Sigmoid colon (tissue), 6 donors: ENCODE measurements at regions not wholly inside any gene's neighbourhood (a gene's known extent, or its start where the extent isn't known, plus 50 kb on each side); places are given as distances from the start of the nearest gene placed in this dataset.

ENCODE experiments used
- DNase-seq: peaks from one replicate; pipeline ENCODE4 v3.0.0-alpha.2; 2019
- H3K27ac ChIP-seq, 4 donors: fragments of 200-600 bp; sonication (generic); one replicate each; pipeline ENCODE4 v1.5.1; 2016 to 2019; ENCODE audit warnings: mild to moderate bottlenecking in 1 of 4
- H3K27me3 ChIP-seq, 3 donors: fragments of 200-600 bp; sonication (generic); one replicate each; pipeline ENCODE4 v1.5.1; 2019; ENCODE audit warnings: mild to moderate bottlenecking in 1 of 3
- H3K36me3 ChIP-seq, 4 donors: fragments of 200-600 bp; sonication (generic); one replicate each; pipeline ENCODE4 v1.5.1; 2016 to 2019
- H3K4me1 ChIP-seq, 4 donors: fragments of 200-600 bp; sonication (generic); one replicate each; pipeline ENCODE4 v1.5.1; 2017 to 2019
- H3K4me3 ChIP-seq, 4 donors: fragments of 200-600 bp; sonication (generic); one replicate each; pipeline ENCODE4 v1.5.1; 2017 to 2019; ENCODE audit warnings: mild to moderate bottlenecking in 2 of 4, moderate library complexity in 1 of 4
- H3K9me3 ChIP-seq, 4 donors: fragments of 200-600 bp in 3 of 4; sonication (generic) in 3 of 4; one replicate each; pipeline versions ENCODE4 v1.5.1 to v1.6.1; 2013 to 2019
- EP300 ChIP-seq, 4 donors: sonication (generic); formaldehyde crosslinking; IDR thresholded peaks; one replicate each; pipeline ENCODE4 v1.6.1; 2017; ENCODE audit warnings: antibody characterized with exemption in 4 of 4
- POLR2A ChIP-seq, 2 donors: fragments of 450-650 bp; IDR thresholded peaks; one replicate each; pipeline ENCODE4 v1.6.1; 2016; ENCODE audit warnings: antibody characterized with exemption in 2 of 2, mild to moderate bottlenecking in 2 of 2, moderate library complexity in 2 of 2
- POLR2AphosphoS5 ChIP-seq, 4 donors: sonication (generic); formaldehyde crosslinking; IDR thresholded peaks; one replicate each; pipeline ENCODE4 v1.6.1; 2017; ENCODE audit warnings: antibody characterized with exemption in 4 of 4
- WGBS, 2 donors: extraction: QIAGEN DNeasy Blood & Tissue Kit; methylation state at CpG; one replicate each; pipeline ENCODE4 v1.1.7; 2013; 5-methylcytosine and 5-hydroxymethylcytosine counted together
- intact Hi-C: fragments of 100-400 bp; cut with DNase I; formaldehyde crosslinking; loops from one replicate; pipeline ENCODE4 v1.15.1; 2023
- TF ChIP-seq, protein P1 (sequence below), 4 experiments: fragments of 450-650 bp in 3 of 4; fragments of 200-600 bp in 1 of 4; IDR thresholded peaks; one replicate each; pipeline ENCODE4 v1.5.1; 2016 to 2019; ENCODE audit warnings: antibody characterized with exemption in 4 of 4, mild to moderate bottlenecking in 3 of 4, moderate library complexity in 2 of 4
- donor health status: healthy with polysubstance abuse.
- donor health status: healthy.

DNA sequence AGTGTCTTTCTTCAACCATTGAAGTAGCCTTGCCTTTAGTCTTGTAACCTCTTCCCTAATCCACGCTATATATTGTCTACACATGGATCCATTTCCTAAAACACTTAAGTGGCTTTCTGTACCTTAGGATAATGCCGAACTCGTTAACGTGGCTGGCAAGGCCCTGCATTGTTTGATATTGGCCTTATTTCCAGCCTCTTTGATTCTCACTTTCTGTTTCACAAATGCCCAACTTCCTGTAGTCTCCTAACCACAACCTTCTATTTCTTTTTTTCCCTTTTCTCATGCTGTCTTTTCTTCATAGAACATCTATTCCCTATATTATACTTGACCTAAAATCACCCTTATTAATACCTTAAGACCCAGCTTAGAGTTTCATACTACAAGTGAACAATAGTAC, 536.0 kb downstream of the LMO4 start:
- intact Hi-C loops = no loop called here
- WGBS, 2 donors = 42 to 70% methylated on average over 4 of the region's 4 CpGs

GRCh38 chr1:87866416-87866815, 537.7 kb downstream of the LMO4 start:
- H3K27ac ChIP-seq = no peak overlapping the region
- no peak overlapping the region for H3K4me3 ChIP-seq
- intact Hi-C loops = no loop called here
- no peaks in the 10 kb centered on the region for H3K9me3 ChIP-seq
- H3K36me3 ChIP-seq = no peaks in the 10 kb centered on the region
- H3K27me3 ChIP-seq = no peaks in the 10 kb centered on the region
- H3K4me1 ChIP-seq = no peaks in the 10 kb centered on the region
- TF ChIP-seq, protein P1, sequence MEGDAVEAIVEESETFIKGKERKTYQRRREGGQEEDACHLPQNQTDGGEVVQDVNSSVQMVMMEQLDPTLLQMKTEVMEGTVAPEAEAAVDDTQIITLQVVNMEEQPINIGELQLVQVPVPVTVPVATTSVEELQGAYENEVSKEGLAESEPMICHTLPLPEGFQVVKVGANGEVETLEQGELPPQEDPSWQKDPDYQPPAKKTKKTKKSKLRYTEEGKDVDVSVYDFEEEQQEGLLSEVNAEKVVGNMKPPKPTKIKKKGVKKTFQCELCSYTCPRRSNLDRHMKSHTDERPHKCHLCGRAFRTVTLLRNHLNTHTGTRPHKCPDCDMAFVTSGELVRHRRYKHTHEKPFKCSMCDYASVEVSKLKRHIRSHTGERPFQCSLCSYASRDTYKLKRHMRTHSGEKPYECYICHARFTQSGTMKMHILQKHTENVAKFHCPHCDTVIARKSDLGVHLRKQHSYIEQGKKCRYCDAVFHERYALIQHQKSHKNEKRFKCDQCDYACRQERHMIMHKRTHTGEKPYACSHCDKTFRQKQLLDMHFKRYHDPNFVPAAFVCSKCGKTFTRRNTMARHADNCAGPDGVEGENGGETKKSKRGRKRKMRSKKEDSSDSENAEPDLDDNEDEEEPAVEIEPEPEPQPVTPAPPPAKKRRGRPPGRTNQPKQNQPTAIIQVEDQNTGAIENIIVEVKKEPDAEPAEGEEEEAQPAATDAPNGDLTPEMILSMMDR (IDR thresholded peaks at IDR 0.05) = no peak
- TF ChIP-seq EP300 (IDR thresholded peaks at IDR 0.05) = no peak
- no peak for DNase-seq
- WGBS, 2 donors = 95 to 96% methylated on average over 3 of the region's 3 CpGs

More for the DNA sequence above, 536.0 kb downstream of the LMO4 start:
- H3K4me1 ChIP-seq = no peaks in the 10 kb centered on the region
- H3K36me3 ChIP-seq = no peaks in the 10 kb centered on the region
- TF ChIP-seq POLR2A (IDR thresholded peaks at IDR 0.05) = no peak
- TF ChIP-seq EP300 (IDR thresholded peaks at IDR 0.05) = no peak
- TF ChIP-seq, protein P1 (IDR thresholded peaks at IDR 0.05) = no peak
- TF ChIP-seq POLR2AphosphoS5 (IDR thresholded peaks at IDR 0.05) = no peak
- no peaks in the 10 kb centered on the region for H3K9me3 ChIP-seq
- no peak overlapping the region for H3K27ac ChIP-seq
- H3K27me3 ChIP-seq = no peaks in the 10 kb centered on the region
- H3K4me3 ChIP-seq = no peak overlapping the region
- DNase-seq = no peak

DNA sequence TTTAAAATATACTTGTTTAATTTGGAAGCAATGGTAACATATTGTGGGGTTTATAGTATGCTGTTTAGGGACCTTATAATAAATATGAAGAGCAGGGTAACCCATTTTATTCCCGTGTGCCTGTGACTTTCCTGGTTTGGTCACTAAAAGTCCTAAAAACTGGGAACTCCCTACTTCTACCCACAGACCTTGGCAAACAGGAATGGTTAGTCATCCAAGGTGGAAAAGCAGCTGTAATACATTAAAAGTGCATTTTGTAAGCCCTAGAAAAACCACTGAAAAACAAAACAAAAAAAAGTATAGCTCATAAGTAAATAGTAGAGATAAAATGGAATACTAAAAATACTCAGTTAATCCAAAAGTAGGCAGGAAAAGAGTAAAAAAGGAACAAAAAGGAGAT, 538.9 kb downstream of the LMO4 start:
- no peak for DNase-seq
- intact Hi-C loops = no loop called here
- Histone ChIP-seq H3K36me3 (no peaks in the 10 kb centered on the region), H3K4me1 (no peaks in the 10 kb centered on the region), H3K9me3 (no peaks in the 10 kb centered on the region), H3K27ac (no peak overlapping the region), H3K4me3 (no peak overlapping the region), H3K27me3 (no peaks in the 10 kb centered on the region)
- 33 to 71% methylated on average over 1 of the region's 1 CpG for WGBS, 2 donors
- TF ChIP-seq POLR2AphosphoS5 (IDR thresholded peaks at IDR 0.05) = no peak
- no peak for TF ChIP-seq POLR2A (IDR thresholded peaks at IDR 0.05)
- no peak for TF ChIP-seq EP300 (IDR thresholded peaks at IDR 0.05)
- TF ChIP-seq, protein P1 (IDR thresholded peaks at IDR 0.05) = no peak

DNA sequence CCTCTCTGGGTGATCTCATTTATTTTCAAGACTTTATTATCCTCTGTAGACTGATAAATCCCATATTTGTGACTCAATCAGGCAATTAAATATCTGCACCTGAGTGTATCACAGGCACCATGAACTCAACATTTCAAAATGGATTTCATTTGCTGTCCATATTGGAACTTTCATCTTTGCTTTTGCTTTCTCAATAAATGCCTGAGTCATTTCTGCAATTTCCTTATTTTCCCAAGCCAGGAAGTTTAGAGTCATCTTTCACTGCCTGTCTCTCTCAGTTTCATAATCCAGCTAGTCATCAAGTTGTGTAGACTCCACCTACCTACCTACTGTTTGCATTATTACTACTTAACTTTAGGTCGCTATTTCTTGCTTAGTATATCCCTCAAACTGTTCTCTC, 540.9 kb downstream of the LMO4 start:
- Histone ChIP-seq H3K27me3 (no peaks in the 10 kb centered on the region), H3K4me3 (no peak overlapping the region), H3K27ac (no peak overlapping the region), H3K9me3 (no peaks in the 10 kb centered on the region), H3K36me3 (no peaks in the 10 kb centered on the region), H3K4me1 (no peaks in the 10 kb centered on the region)
- 33 to 37% methylated on average over 1 of the region's 1 CpG for WGBS, 2 donors
- no peak for DNase-seq
- intact Hi-C loops = no loop called here
- TF ChIP-seq EP300 (IDR thresholded peaks at IDR 0.05) = no peak
- TF ChIP-seq POLR2A (IDR thresholded peaks at IDR 0.05) = no peak
- no peak for TF ChIP-seq POLR2AphosphoS5 (IDR thresholded peaks at IDR 0.05)
- TF ChIP-seq, protein P1 (IDR thresholded peaks at IDR 0.05) = no peak

GRCh38 chr1:87872189-87872588, 543.5 kb downstream of the LMO4 start:
- WGBS, 2 donors = 70 to 90% methylated on average over 2 of the region's 2 CpGs
- Histone ChIP-seq H3K4me1 (no peaks in the 10 kb centered on the region), H3K27me3 (no peaks in the 10 kb centered on the region), H3K36me3 (no peaks in the 10 kb centered on the region), H3K4me3 (no peak overlapping the region), H3K27ac (no peak overlapping the region), H3K9me3 (no peaks in the 10 kb centered on the region)
- no peak for DNase-seq
- intact Hi-C loops = no loop called here
- TF ChIP-seq, protein P1 (IDR thresholded peaks at IDR 0.05) = no peak
- TF ChIP-seq POLR2A (IDR thresholded peaks at IDR 0.05) (no peak), POLR2AphosphoS5 (IDR thresholded peaks at IDR 0.05) (no peak), EP300 (IDR thresholded peaks at IDR 0.05) (no peak)
